ENCODE measurements at regions not wholly inside any gene's neighbourhood (a gene's known extent, or its start where the extent isn't known, plus 50 kb on each side); places are given as distances from the start of the nearest gene placed in this dataset.
"Not testable (repeated sequence)": the region's sequence is repeated elsewhere in the genome, so short reads cannot be mapped to it uniquely, and the experiment has no call there.

DNA sequence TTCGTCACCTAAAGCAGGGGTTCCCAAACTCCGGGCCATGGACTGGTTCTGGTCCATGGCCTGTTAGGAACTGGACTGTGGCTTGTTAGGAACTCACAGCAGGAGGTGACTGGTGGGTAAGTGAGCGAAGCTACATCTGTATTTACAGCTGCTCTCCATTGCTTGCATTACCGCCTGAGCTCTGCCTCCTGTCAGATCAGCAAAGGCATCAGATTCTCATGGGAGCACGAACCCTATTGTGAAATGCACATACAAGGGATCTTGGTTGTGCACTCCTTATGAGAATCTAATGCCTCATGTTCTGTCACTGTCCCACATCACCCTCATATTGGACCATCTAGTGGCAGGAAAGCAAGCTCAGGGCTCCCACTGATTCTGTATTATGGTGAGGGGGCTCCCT is 217.0 kb downstream of the ZFP36L2 start:
- no peak for TF ChIP-seq CTCF (conservative IDR thresholded peaks at IDR 0.05)
- H3K27ac ChIP-seq: no peak overlapping the region

GRCh38 chr2:43008388-43008787 is 216.0 kb upstream of the HAAO start:
- TF ChIP-seq CTCF (conservative IDR thresholded peaks at IDR 0.05): no peak
- H3K27ac ChIP-seq: no peak overlapping the region

DNA sequence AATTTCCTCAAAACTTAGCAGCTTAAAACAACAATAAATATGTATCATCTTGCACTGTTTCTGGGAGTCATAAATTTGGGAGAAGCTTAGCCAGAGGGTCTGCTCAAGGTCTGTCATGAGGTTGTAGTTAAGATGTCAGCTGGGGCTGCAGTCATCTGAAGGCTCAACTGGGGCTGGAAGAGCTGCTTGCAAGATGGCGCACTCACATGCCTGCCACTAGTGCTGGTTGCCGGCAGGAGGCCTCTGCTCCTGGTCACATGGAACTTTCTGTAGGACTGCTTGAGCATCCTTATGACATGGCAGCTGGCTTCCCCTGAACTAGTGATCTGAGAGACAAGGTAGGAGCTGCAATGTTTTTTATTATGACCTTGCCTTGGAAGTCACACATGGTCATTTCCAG is 215.5 kb upstream of the HAAO start:
- no peak for TF ChIP-seq CTCF (conservative IDR thresholded peaks at IDR 0.05)
- H3K27ac ChIP-seq: no peak overlapping the region

DNA sequence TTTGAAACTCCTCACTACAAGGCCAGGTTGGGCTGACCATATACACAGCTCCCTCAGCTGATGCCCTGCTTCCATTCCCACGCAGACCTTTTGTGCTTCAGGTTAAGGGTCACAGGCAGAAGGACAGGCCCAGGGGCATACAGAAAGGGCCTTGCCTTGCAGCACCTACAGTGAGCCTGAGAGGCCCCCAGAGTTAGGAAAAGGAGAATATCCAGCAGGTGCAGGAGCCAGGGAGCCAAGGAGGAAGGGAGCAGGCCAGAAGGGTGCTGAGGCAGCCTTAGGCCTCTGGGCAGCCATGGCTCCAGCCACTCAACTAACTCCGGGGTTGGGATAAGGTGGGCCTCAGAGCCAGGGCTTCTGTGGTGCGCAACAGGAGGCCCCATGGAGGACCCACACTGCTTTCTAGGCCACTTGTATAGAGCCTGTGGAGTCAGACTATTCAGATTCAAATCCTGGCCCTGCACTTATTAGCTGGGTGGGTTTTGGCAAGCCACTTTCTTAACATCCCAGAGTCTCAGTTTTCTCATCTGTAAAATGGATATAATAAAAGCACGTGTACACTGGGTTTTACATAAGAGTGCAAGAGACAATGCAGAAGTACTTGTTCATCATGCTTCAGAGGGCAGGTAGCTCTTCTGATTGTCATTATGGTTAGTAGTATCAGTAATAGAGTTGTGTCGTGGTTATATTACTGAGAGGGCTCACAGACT is 214.6 kb upstream of the HAAO start:
- TF ChIP-seq CTCF (conservative IDR thresholded peaks at IDR 0.05): no peak
- no peak overlapping the region for H3K27ac ChIP-seq

GRCh38 chr2:43005975-43006833 is 213.8 kb upstream of the HAAO start:
- no peak for TF ChIP-seq CTCF (conservative IDR thresholded peaks at IDR 0.05)
- H3K27ac ChIP-seq: no peak overlapping the region

GRCh38 chr2:43005245-43005974 is 213.0 kb upstream of the HAAO start:
- TF ChIP-seq CTCF (conservative IDR thresholded peaks at IDR 0.05): no peak
- H3K27ac ChIP-seq: no peak overlapping the region

DNA sequence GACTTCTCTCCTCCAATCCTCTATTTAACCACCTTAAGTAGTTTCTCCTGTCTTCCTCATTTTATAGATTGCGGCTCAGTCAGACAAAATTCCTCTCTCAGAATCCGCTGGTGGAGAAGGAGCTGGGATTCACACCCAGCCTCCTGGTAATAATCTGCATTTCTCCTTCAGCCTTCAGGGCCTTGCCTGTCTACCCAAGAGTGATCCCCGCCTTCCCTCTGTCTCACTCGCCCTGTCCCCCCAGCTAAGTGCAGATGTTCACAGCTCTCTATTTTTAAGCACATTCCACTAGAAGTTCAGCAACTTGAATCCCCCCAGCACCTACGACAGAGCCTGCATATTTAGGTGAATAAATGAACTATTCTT is 212.5 kb upstream of the HAAO start:
- TF ChIP-seq CTCF (conservative IDR thresholded peaks at IDR 0.05): no peak
- H3K27ac ChIP-seq: no peak overlapping the region

GRCh38 chr2:43004126-43004865 is 211.9 kb upstream of the HAAO start:
- not testable (repeated sequence) for H3K27ac ChIP-seq

Measured in VCaP (cell line).